NCI-H1417 (cell line): ENCODE measurements at regions not wholly inside any gene's neighbourhood (a gene's known extent, or its start where the extent isn't known, plus 50 kb on each side); places are given as distances from the start of the nearest gene placed in this dataset.
A peak's percentile ranks its signal among the peaks of the same experiment; 100 is the strongest.

Source experiments
- DNase-seq, 3 experiments: peaks; one replicate each; lab custom pipeline; 2025; lab: John Stamatoyannopoulos, UW

- DNase-seq: peak in 1 of 3 experiments; percentile 29
These were observed 247.1 kb upstream of the LMCD1 start for GRCh38 chr3:8254489-8254888.

- DNase-seq: no peak
These were observed 245.9 kb upstream of the LMCD1 start for GRCh38 chr3:8255725-8256124.

GRCh38 chr3:8256441-8257071, 245.1 kb upstream of the LMCD1 start:
- no peak for DNase-seq

- no peak for DNase-seq
These were observed 240.6 kb upstream of the LMCD1 start for GRCh38 chr3:8261018-8261417.

GRCh38 chr3:8266730-8267131, 234.9 kb upstream of the LMCD1 start:
- no peak for DNase-seq

GRCh38 chr3:8273479-8273878, 228.1 kb upstream of the LMCD1 start:
- no peak for DNase-seq

- no peak for DNase-seq
These were observed 225.6 kb upstream of the LMCD1 start for GRCh38 chr3:8276056-8276455.

- DNase-seq: no peak
These were observed 225.1 kb upstream of the LMCD1 start for GRCh38 chr3:8276506-8276905.

- DNase-seq: no peak
These were observed 223.2 kb upstream of the LMCD1 start for GRCh38 chr3:8278448-8278847.

- no peak for DNase-seq
These were observed 222.1 kb upstream of the LMCD1 start for GRCh38 chr3:8279476-8279875.

- DNase-seq: no peak
These were observed 221.6 kb upstream of the LMCD1 start for GRCh38 chr3:8279886-8280550.

GRCh38 chr3:8282541-8283165, 219.0 kb upstream of the LMCD1 start:
- DNase-seq: no peak

GRCh38 chr3:8283193-8283592, 218.4 kb upstream of the LMCD1 start:
- no peak for DNase-seq

GRCh38 chr3:8286086-8286485, 215.5 kb upstream of the LMCD1 start:
- no peak for DNase-seq

GRCh38 chr3:8286749-8287148, 214.9 kb upstream of the LMCD1 start:
- no peak for DNase-seq

- DNase-seq: no peak
These were observed 211.0 kb upstream of the LMCD1 start for GRCh38 chr3:8290611-8291010.

- no peak for DNase-seq
These were observed 205.2 kb upstream of the LMCD1 start for GRCh38 chr3:8296461-8296860.

GRCh38 chr3:8298021-8298954, 203.3 kb upstream of the LMCD1 start:
- DNase-seq: peak in 1 of 3 experiments; percentile 2

GRCh38 chr3:8301977-8302735, 199.5 kb upstream of the LMCD1 start:
- DNase-seq: peak; percentile 4 to 48 (median 34)

GRCh38 chr3:8303466-8303865, 198.2 kb upstream of the LMCD1 start:
- DNase-seq: no peak

- no peak for DNase-seq
These were observed 196.3 kb upstream of the LMCD1 start for GRCh38 chr3:8305371-8305770.
